ENCODE measurements at regions not wholly inside any gene's neighbourhood (a gene's known extent, or its start where the extent isn't known, plus 50 kb on each side); places are given as distances from the start of the nearest gene placed in this dataset.
A peak's percentile ranks its signal among the peaks of the same experiment; 100 is the strongest.

GRCh38 chr22:22783575-22783974, 104.0 kb upstream of the IGLL5 start:
- no peak for DNase-seq
- no peak for TF ChIP-seq POLR2A (IDR thresholded peaks at IDR 0.05)
- TF ChIP-seq CTCF (IDR thresholded peaks at IDR 0.05), result no peak
- H3K9me3 ChIP-seq, result no peaks in the 10 kb centered on the region
- peaks cover 0 to 11% (median 0%) of the 10 kb centered on the region in 4 donors for H3K4me1 ChIP-seq
- peak overlapping the region in 1 of 4 donors; percentile 9 for H3K27ac ChIP-seq
- H3K36me3 ChIP-seq, result no peaks in the 10 kb centered on the region
- H3K27me3 ChIP-seq, result no peaks in the 10 kb centered on the region
- H3K4me3 ChIP-seq, result no peak overlapping the region

- no peaks in the 10 kb centered on the region for H3K36me3 ChIP-seq
- no peaks in the 10 kb centered on the region for H3K27me3 ChIP-seq
- TF ChIP-seq POLR2A (IDR thresholded peaks at IDR 0.05) (no peak), CTCF (IDR thresholded peaks at IDR 0.05) (peak in 2 of 6 experiments; percentile 13 to 37)
- no peak for DNase-seq
- H3K27ac ChIP-seq, result no peak overlapping the region
- H3K4me1 ChIP-seq, result peaks cover 0 to 11% (median 0%) of the 10 kb centered on the region in 4 donors
- H3K4me3 ChIP-seq, result no peak overlapping the region
- no peaks in the 10 kb centered on the region for H3K9me3 ChIP-seq
These were observed 103.2 kb upstream of the IGLL5 start for GRCh38 chr22:22784249-22785039.

- peaks cover 0 to 11% (median 0%) of the 10 kb centered on the region in 4 donors for H3K4me1 ChIP-seq
- H3K9me3 ChIP-seq, result no peaks in the 10 kb centered on the region
- H3K27me3 ChIP-seq, result no peaks in the 10 kb centered on the region
- DNase-seq, result no peak
- H3K27ac ChIP-seq, result no peak overlapping the region
- no peak overlapping the region for H3K4me3 ChIP-seq
- no peaks in the 10 kb centered on the region for H3K36me3 ChIP-seq
- TF ChIP-seq CTCF (IDR thresholded peaks at IDR 0.05) (no peak), POLR2A (IDR thresholded peaks at IDR 0.05) (no peak)
These were observed 102.1 kb upstream of the IGLL5 start for GRCh38 chr22:22785316-22786065.

GRCh38 chr22:22786301-22787115, 101.1 kb upstream of the IGLL5 start:
- no peak for DNase-seq
- no peak overlapping the region for H3K4me3 ChIP-seq
- no peak for TF ChIP-seq POLR2A (IDR thresholded peaks at IDR 0.05)
- no peak for TF ChIP-seq CTCF (IDR thresholded peaks at IDR 0.05)
- H3K9me3 ChIP-seq, result no peaks in the 10 kb centered on the region
- peak overlapping the region in 1 of 4 donors; percentile 17 for H3K27ac ChIP-seq
- peaks cover 0 to 11% (median 0%) of the 10 kb centered on the region in 4 donors for H3K4me1 ChIP-seq
- no peaks in the 10 kb centered on the region for H3K27me3 ChIP-seq
- no peaks in the 10 kb centered on the region for H3K36me3 ChIP-seq

GRCh38 chr22:22787151-22787550, 100.5 kb upstream of the IGLL5 start:
- Histone ChIP-seq H3K9me3 (no peaks in the 10 kb centered on the region), H3K4me3 (no peak overlapping the region), H3K4me1 (peaks cover 0 to 11% (median 0%) of the 10 kb centered on the region in 4 donors), H3K27me3 (no peaks in the 10 kb centered on the region), H3K36me3 (no peaks in the 10 kb centered on the region), H3K27ac (peak overlapping the region in 1 of 4 donors; percentile 17)
- TF ChIP-seq POLR2A (IDR thresholded peaks at IDR 0.05) (no peak), CTCF (IDR thresholded peaks at IDR 0.05) (no peak)
- no peak for DNase-seq

Measured in Peyer's patch (tissue), 4 donors.